B cell (primary cell): ENCODE measurements at regions not wholly inside any gene's neighbourhood (a gene's known extent, or its start where the extent isn't known, plus 50 kb on each side); places are given as distances from the start of the nearest gene placed in this dataset.

Experiments
- ATAC-seq: fragments of 200-7000 bp; cut with Tn5 transposase; one replicate; pipeline ENCODE4 v1.10.0; 2021; ENCODE audit warnings: low read depth, mild to moderate bottlenecking, moderate number of reproducible peaks, moderate library complexity
- CTCF ChIA-PET: fragments of 350-600 bp; sonication (Branson Sonifier 250); formaldehyde crosslinking; loops from one replicate; lab custom pipeline; 2021; ENCODE audit warnings: antibody characterized with exemption, inconsistent platforms; lab: Charles Lee
- POLR2A ChIA-PET: fragments of 350-600 bp; sonication (Branson Sonifier 250); formaldehyde crosslinking; loops from one replicate; lab custom pipeline; 2021; ENCODE audit warnings: antibody characterized with exemption; lab: Charles Lee
- DNase-seq: peaks from one replicate; pipeline ENCODE4 v3.0.0; 2013
- H2AFZ ChIP-seq: 2 replicates; pipeline ENCODE4 v1.6.1; 2012; ENCODE audit warnings: mild to moderate bottlenecking, low read depth, low read length; ENCODE audit not compliant: insufficient read depth, poor library complexity, severe bottlenecking
- H3K27ac ChIP-seq, 2 donors: 1 replicate in 1 of 2; 2 replicates in 1 of 2; pipeline ENCODE4 v1.5.1; 2012 to 2013; ENCODE audit warnings: low read length in 2 of 2, mild to moderate bottlenecking in 2 of 2, moderate library complexity in 1 of 2
- H3K27me3 ChIP-seq, 4 experiments: fragments of 200-600 bp in 1 of 4; sonication (generic) in 1 of 4; replicated peaks in 1 of 4; 1 replicate in 2 of 4; 2 replicates in 2 of 4; pipeline versions ENCODE4 v1.6.1 to v1.7.0; 2013 to 2016; ENCODE audit warnings: low read length in 3 of 4, mild to moderate bottlenecking in 2 of 4, mixed read lengths in 1 of 4, moderate library complexity in 1 of 4; ENCODE audit not compliant: insufficient read depth in 4 of 4, control insufficient read depth in 3 of 4; ENCODE audit errors: control extremely low read depth in 1 of 4
- H3K36me3 ChIP-seq, 2 experiments: replicated peaks in 1 of 2; 1 replicate in 1 of 2; 2 replicates in 1 of 2; pipeline versions ENCODE4 v1.6.1 to v1.7.1; 2013; ENCODE audit warnings: low read length in 1 of 2; ENCODE audit not compliant: insufficient read depth in 2 of 2, control insufficient read depth in 1 of 2; ENCODE audit errors: control extremely low read depth in 1 of 2, extremely low read depth in 1 of 2
- H3K4me1 ChIP-seq, 2 donors: fragments of 200-600 bp in 1 of 2; sonication (generic) in 1 of 2; 1 replicate in 1 of 2; 2 replicates in 1 of 2; pipeline versions ENCODE4 v1.5.1 to v1.6.1; 2013 to 2017; ENCODE audit warnings: low read length in 2 of 2; ENCODE audit not compliant: control insufficient read depth in 2 of 2, insufficient read depth in 2 of 2
- H3K4me2 ChIP-seq: replicated peaks from 2 replicates; pipeline ENCODE3; 2012; ENCODE audit warnings: mild to moderate bottlenecking, low read depth, low read length; ENCODE audit not compliant: poor library complexity, severe bottlenecking
- H3K4me3 ChIP-seq, 5 experiments: fragments of 200-600 bp in 1 of 5; sonication (generic) in 1 of 5; 1 replicate in 3 of 5; 2 replicates in 2 of 5; pipeline versions ENCODE4 v1.5.1 to v1.7.0; 2011 to 2016; ENCODE audit warnings: low read length in 4 of 5, mild to moderate bottlenecking in 4 of 5, low read depth in 2 of 5, control low read depth in 1 of 5, moderate library complexity in 1 of 5; ENCODE audit not compliant: insufficient read depth in 1 of 5; ENCODE audit errors: control extremely low read depth in 1 of 5, extremely low read depth in 1 of 5
- H3K79me2 ChIP-seq: fragments of 200-600 bp; sonication (generic); one replicate; pipeline ENCODE4 v1.6.0; 2016; ENCODE audit warnings: low read length; ENCODE audit not compliant: control insufficient read depth, insufficient read depth
- H3K9ac ChIP-seq: fragments of 200-600 bp; sonication (generic); 2 replicates; pipeline ENCODE4 v1.6.1; 2017; ENCODE audit warnings: mild to moderate bottlenecking, low read length, moderate library complexity
- H3K9me3 ChIP-seq, 3 donors: one replicate each; pipeline versions ENCODE4 v1.6.1 to v1.7.1; 2013; ENCODE audit warnings: low read length in 2 of 3; ENCODE audit not compliant: control insufficient read depth in 2 of 3, insufficient read depth in 1 of 3; ENCODE audit errors: control extremely low read depth in 1 of 3
- H4K20me1 ChIP-seq: 2 replicates; pipeline ENCODE4 v1.6.0; 2012; ENCODE audit warnings: mild to moderate bottlenecking, low read length; ENCODE audit not compliant: insufficient read depth, control insufficient read depth, poor library complexity, severe bottlenecking
- H3K27ac Mint-ChIP-seq: one replicate; pipeline ENCODE4 v1.8.0; 2021; ENCODE audit warnings: mixed read lengths
- H3K27me3 Mint-ChIP-seq: one replicate; pipeline ENCODE4 v1.8.0; 2021; ENCODE audit warnings: mixed read lengths
- H3K4me1 Mint-ChIP-seq: one replicate; pipeline ENCODE4 v1.8.0; 2021; ENCODE audit warnings: mixed read lengths
- H3K4me3 Mint-ChIP-seq: one replicate; pipeline ENCODE4 v1.8.0; 2021; ENCODE audit warnings: mixed read lengths
- H3K9me3 Mint-ChIP-seq: one replicate; pipeline ENCODE4 v1.8.0; 2022; ENCODE audit warnings: mixed read lengths; ENCODE audit not compliant: insufficient read depth
- EZH2 ChIP-seq: IDR thresholded peaks from 2 replicates; pipeline ENCODE4 v1.6.1; 2012; ENCODE audit warnings: borderline replicate concordance, low read depth, mild to moderate bottlenecking, moderate library complexity, low read length; ENCODE audit not compliant: insufficient read depth, poor library complexity, severe bottlenecking
- WGBS: methylation state at CpG from one replicate; pipeline ENCODE4 v1.1.5; 2013; ENCODE audit warnings: missing lambda C conversion rate; ENCODE audit not compliant: insufficient coverage; 5-methylcytosine and 5-hydroxymethylcytosine counted together
- intact Hi-C: fragments of 100-400 bp; cut with micrococcal nuclease; formaldehyde crosslinking; loops from one replicate; pipeline ENCODE4 v1.10.0; 2022
- TF ChIP-seq, protein P1 (sequence below): fragments of 200-600 bp; IDR thresholded peaks from one replicate; pipeline ENCODE4 v1.8.0; 2022; ENCODE audit warnings: antibody characterized with exemption, mild to moderate bottlenecking

GRCh38 chr9:109683521-109683920 is 96.5 kb upstream of the PALM2AKAP2 start:
- DNase-seq (no peak), ATAC-seq (no peak)
- Histone ChIP-seq H3K27me3 (peaks cover 0 to 2% (median 0%) of the 10 kb centered on the region in 4 experiments), H4K20me1 (no peaks in the 10 kb centered on the region), H3K4me2 (no peak overlapping the region), H3K4me1 (no peaks in the 10 kb centered on the region), H3K9ac (no peak overlapping the region), H3K79me2 (no peaks in the 10 kb centered on the region), H3K9me3 (no peaks in the 10 kb centered on the region), H3K27ac (no peak overlapping the region), H3K36me3 (no peaks in the 10 kb centered on the region), H2AFZ (no peak overlapping the region), H3K4me3 (no peak overlapping the region)
- no peak overlapping the region for H3K4me3 Mint-ChIP-seq
- ChIA-PET POLR2A (no interaction called here), CTCF (no interaction called here)
- no peaks in the 10 kb centered on the region for H3K9me3 Mint-ChIP-seq
- WGBS = no CpG with 5 or more reads among the region's 3 CpGs
- intact Hi-C loops = no loop called here
- no peaks in the 10 kb centered on the region for H3K4me1 Mint-ChIP-seq
- no peak for TF ChIP-seq EZH2
- TF ChIP-seq, protein P1, sequence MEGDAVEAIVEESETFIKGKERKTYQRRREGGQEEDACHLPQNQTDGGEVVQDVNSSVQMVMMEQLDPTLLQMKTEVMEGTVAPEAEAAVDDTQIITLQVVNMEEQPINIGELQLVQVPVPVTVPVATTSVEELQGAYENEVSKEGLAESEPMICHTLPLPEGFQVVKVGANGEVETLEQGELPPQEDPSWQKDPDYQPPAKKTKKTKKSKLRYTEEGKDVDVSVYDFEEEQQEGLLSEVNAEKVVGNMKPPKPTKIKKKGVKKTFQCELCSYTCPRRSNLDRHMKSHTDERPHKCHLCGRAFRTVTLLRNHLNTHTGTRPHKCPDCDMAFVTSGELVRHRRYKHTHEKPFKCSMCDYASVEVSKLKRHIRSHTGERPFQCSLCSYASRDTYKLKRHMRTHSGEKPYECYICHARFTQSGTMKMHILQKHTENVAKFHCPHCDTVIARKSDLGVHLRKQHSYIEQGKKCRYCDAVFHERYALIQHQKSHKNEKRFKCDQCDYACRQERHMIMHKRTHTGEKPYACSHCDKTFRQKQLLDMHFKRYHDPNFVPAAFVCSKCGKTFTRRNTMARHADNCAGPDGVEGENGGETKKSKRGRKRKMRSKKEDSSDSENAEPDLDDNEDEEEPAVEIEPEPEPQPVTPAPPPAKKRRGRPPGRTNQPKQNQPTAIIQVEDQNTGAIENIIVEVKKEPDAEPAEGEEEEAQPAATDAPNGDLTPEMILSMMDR = no peak
- no peak overlapping the region for H3K27ac Mint-ChIP-seq
- no peaks in the 10 kb centered on the region for H3K27me3 Mint-ChIP-seq

GRCh38 chr9:109689701-109690100 is 90.3 kb upstream of the PALM2AKAP2 start:
- Histone ChIP-seq H3K27me3 (peaks cover 0 to 3% (median 0%) of the 10 kb centered on the region in 4 experiments), H4K20me1 (no peaks in the 10 kb centered on the region), H3K27ac (no peak overlapping the region), H3K4me1 (no peaks in the 10 kb centered on the region), H3K4me2 (no peak overlapping the region), H3K36me3 (no peaks in the 10 kb centered on the region), H3K79me2 (no peaks in the 10 kb centered on the region), H3K9me3 (no peaks in the 10 kb centered on the region), H2AFZ (no peak overlapping the region), H3K9ac (no peak overlapping the region), H3K4me3 (no peak overlapping the region)
- no peak overlapping the region for H3K27ac Mint-ChIP-seq
- H3K4me3 Mint-ChIP-seq = no peak overlapping the region
- H3K9me3 Mint-ChIP-seq = no peaks in the 10 kb centered on the region
- TF ChIP-seq, protein P1 = no peak
- TF ChIP-seq EZH2 = no peak
- POLR2A ChIA-PET = no interaction called here
- no peak for DNase-seq
- intact Hi-C loops = no loop called here
- ATAC-seq = no peak
- peaks cover 3% of the 10 kb centered on the region for H3K27me3 Mint-ChIP-seq
- H3K4me1 Mint-ChIP-seq = no peaks in the 10 kb centered on the region
- no CpG with 5 or more reads among the region's 3 CpGs for WGBS
- CTCF ChIA-PET = no interaction called here
